ENCODE measurements at regions not wholly inside any gene's neighbourhood (a gene's known extent, or its start where the extent isn't known, plus 50 kb on each side); places are given as distances from the start of the nearest gene placed in this dataset.

DNA sequence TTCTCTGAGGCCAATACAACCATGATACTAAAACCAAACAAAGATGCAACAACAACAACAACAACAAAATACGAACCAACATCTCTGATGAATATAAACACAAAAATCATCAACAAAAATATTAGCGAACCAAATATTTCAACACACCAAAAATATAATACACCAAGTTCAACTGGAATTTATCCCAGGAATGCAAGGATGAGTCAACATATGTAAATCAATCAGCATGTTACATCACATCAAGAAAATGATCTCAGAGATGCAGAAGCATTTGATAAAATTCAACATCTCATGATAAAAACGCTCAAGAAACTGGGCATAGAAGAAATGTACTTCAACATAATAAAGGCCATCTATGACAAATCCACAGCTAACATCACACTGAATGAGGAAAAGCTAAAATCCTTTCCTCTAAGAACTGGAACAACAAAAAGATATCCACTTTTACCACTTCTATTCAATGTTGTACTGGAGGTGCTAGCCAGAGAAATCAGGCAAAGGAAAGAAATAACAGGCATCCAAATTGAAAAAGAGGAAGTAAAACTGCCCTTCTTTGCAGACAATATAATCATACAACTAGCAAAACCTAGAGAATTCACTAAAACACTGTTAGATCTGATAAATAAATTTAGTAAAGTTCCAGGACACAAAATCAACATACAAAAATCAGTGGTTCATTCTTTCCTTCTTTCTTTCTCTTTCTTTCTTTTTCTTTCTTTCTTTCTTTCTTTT is 2448.7 kb upstream of the PCDH20 start:
- Histone ChIP-seq H3K27ac (ENCODE audit: low read depth, low read length) (no peak overlapping the region), H3K9me2 (replicated peaks; ENCODE audit: control insufficient read depth, low read length) (no peaks in the 10 kb centered on the region), H3K4me2 (ENCODE audit: low read length) (no peak overlapping the region), H3K27me3 (ENCODE audit: control insufficient read depth, low read length) (no peaks in the 10 kb centered on the region), H3K9me3 (ENCODE audit: control insufficient read depth, insufficient read depth, low read length) (peaks cover 6% of the 10 kb centered on the region; the same call in 1 of the 2 replicates), H3K79me2 (ENCODE audit: control insufficient read depth, low read length) (no peaks in the 10 kb centered on the region), H4K20me1 (ENCODE audit: control insufficient read depth, insufficient read depth, low read depth, low read length) (no peaks in the 10 kb centered on the region), H3K4me1 (ENCODE audit: control insufficient read depth, low read length) (no peaks in the 10 kb centered on the region), H3F3A (ENCODE audit: control insufficient read depth, insufficient read depth) (no peaks in the 10 kb centered on the region), H3K4me3 (ENCODE audit: low read length) (no peak overlapping the region), H3K36me3 (ENCODE audit: control insufficient read depth, low read length) (no peaks in the 10 kb centered on the region)
- TF ChIP-seq, protein P1, sequence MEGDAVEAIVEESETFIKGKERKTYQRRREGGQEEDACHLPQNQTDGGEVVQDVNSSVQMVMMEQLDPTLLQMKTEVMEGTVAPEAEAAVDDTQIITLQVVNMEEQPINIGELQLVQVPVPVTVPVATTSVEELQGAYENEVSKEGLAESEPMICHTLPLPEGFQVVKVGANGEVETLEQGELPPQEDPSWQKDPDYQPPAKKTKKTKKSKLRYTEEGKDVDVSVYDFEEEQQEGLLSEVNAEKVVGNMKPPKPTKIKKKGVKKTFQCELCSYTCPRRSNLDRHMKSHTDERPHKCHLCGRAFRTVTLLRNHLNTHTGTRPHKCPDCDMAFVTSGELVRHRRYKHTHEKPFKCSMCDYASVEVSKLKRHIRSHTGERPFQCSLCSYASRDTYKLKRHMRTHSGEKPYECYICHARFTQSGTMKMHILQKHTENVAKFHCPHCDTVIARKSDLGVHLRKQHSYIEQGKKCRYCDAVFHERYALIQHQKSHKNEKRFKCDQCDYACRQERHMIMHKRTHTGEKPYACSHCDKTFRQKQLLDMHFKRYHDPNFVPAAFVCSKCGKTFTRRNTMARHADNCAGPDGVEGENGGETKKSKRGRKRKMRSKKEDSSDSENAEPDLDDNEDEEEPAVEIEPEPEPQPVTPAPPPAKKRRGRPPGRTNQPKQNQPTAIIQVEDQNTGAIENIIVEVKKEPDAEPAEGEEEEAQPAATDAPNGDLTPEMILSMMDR (IDR thresholded peaks at IDR 0.05; ENCODE audit: low read depth, low read length, poor library complexity, severe bottlenecking): no peak
- TF ChIP-seq EZH2phosphoT487 (IDR thresholded peaks at IDR 0.05; ENCODE audit: borderline replicate concordance, low read length): no peak

DNA sequence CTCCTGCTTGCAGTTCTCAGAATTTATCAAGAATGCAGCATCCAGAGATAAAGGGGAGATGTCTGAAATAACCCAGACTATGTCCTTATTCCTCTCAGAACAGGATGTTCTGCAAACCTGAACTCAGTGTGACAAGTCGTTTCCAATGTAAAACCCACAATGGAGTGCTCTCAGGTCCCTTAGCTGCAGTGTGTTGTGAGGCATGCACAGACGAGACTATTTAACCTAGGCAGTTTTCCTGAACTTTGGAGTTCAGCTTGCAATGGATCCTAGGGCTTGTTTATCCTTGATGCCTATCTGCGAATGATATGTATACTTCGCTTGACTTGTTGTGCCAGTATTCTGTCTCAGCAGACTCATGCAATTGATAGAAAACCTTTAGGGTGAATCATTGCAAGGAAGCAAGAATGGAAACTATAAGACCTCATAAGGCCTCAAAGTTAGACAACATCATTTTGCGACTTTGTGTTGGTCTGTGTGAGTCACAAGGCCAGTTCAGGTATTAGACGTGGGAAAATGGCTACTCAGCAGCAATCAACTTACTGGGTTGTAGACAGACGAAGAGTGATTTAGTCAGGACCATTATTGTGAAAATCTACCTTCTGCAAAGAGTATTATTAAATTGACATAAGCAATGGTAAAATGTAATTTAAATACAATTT is 2439.9 kb upstream of the PCDH20 start:
- no peaks in the 10 kb centered on the region for H3K36me3 ChIP-seq (ENCODE audit: control insufficient read depth, low read length)
- no peak for TF ChIP-seq EZH2phosphoT487 (IDR thresholded peaks at IDR 0.05; ENCODE audit: borderline replicate concordance, low read length)
- TF ChIP-seq, protein P1 (IDR thresholded peaks at IDR 0.05; ENCODE audit: low read depth, low read length, poor library complexity, severe bottlenecking): no peak
- H3F3A ChIP-seq (ENCODE audit: control insufficient read depth, insufficient read depth): no peaks in the 10 kb centered on the region
- no peaks in the 10 kb centered on the region for H3K27me3 ChIP-seq (ENCODE audit: control insufficient read depth, low read length)
- no peak overlapping the region for H3K4me2 ChIP-seq (ENCODE audit: low read length)
- H3K4me1 ChIP-seq (ENCODE audit: control insufficient read depth, low read length): no peaks in the 10 kb centered on the region
- H3K79me2 ChIP-seq (ENCODE audit: control insufficient read depth, low read length): no peaks in the 10 kb centered on the region
- no peaks in the 10 kb centered on the region for H4K20me1 ChIP-seq (ENCODE audit: control insufficient read depth, insufficient read depth, low read depth, low read length)
- no peaks in the 10 kb centered on the region for H3K9me2 ChIP-seq (replicated peaks; ENCODE audit: control insufficient read depth, low read length)
- no peak overlapping the region for H3K27ac ChIP-seq (ENCODE audit: low read depth, low read length)
- H3K4me3 ChIP-seq (ENCODE audit: low read length): no peak overlapping the region
- H3K9me3 ChIP-seq (ENCODE audit: control insufficient read depth, insufficient read depth, low read length): peaks cover 5% of the 10 kb centered on the region; the same call in 1 of the 2 replicates

DNA sequence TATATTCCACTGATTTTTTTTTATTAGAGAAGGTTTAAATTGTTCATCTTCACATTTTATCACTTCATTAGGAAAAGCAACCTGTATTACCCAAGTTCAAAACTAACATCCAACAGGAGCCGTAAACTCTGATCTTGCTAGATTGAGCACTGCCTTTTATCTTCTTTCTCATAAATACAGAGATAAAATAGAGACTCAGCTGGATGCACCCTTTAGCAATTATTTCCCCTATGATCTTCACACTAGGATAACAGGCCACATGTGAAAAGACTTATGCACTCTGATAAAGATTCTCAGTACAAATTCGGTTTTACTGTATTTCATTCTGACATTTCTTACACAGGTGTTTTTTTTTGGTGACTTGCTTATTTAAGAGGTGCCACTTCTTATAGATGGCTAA is 2438.2 kb upstream of the PCDH20 start:
- no peak overlapping the region for H3K4me2 ChIP-seq (ENCODE audit: low read length)
- H3K4me1 ChIP-seq (ENCODE audit: control insufficient read depth, low read length): no peaks in the 10 kb centered on the region
- H3K27ac ChIP-seq (ENCODE audit: low read depth, low read length): no peak overlapping the region
- H3K9me3 ChIP-seq (ENCODE audit: control insufficient read depth, insufficient read depth, low read length): no peaks in the 10 kb centered on the region
- no peaks in the 10 kb centered on the region for H3F3A ChIP-seq (ENCODE audit: control insufficient read depth, insufficient read depth)
- H3K79me2 ChIP-seq (ENCODE audit: control insufficient read depth, low read length): no peaks in the 10 kb centered on the region
- TF ChIP-seq, protein P1 (IDR thresholded peaks at IDR 0.05; ENCODE audit: low read depth, low read length, poor library complexity, severe bottlenecking): no peak
- no peak for TF ChIP-seq EZH2phosphoT487 (IDR thresholded peaks at IDR 0.05; ENCODE audit: borderline replicate concordance, low read length)
- H3K4me3 ChIP-seq (ENCODE audit: low read length): no peak overlapping the region
- no peaks in the 10 kb centered on the region for H3K36me3 ChIP-seq (ENCODE audit: control insufficient read depth, low read length)
- no peaks in the 10 kb centered on the region for H4K20me1 ChIP-seq (ENCODE audit: control insufficient read depth, insufficient read depth, low read depth, low read length)
- no peaks in the 10 kb centered on the region for H3K9me2 ChIP-seq (replicated peaks; ENCODE audit: control insufficient read depth, low read length)
- H3K27me3 ChIP-seq (ENCODE audit: control insufficient read depth, low read length): no peaks in the 10 kb centered on the region
